Kidney epithelial cell (primary cell): ENCODE measurements at regions not wholly inside any gene's neighbourhood (a gene's known extent, or its start where the extent isn't known, plus 50 kb on each side); places are given as distances from the start of the nearest gene placed in this dataset.

Experiments used
- DNase-seq: peaks from one replicate; pipeline ENCODE4 v3.0.0-alpha.2; 2010; ENCODE audit warnings: low read depth
- H3K27me3 ChIP-seq: 2 replicates; pipeline ENCODE4 v1.6.0; 2011; ENCODE audit warnings: low read length; ENCODE audit not compliant: control insufficient read depth, insufficient read depth
- H3K36me3 ChIP-seq: 2 replicates; pipeline ENCODE4 v1.5.1; 2011; ENCODE audit warnings: low read length; ENCODE audit not compliant: control insufficient read depth, insufficient read depth
- H3K4me3 ChIP-seq: 2 replicates; pipeline ENCODE4 v1.5.1; 2011; ENCODE audit warnings: low read depth, mild to moderate bottlenecking, control low read depth, low read length
- TF ChIP-seq, protein P1 (sequence below): IDR thresholded peaks from 2 replicates; pipeline ENCODE4 v1.5.1; 2011; ENCODE audit warnings: mild to moderate bottlenecking, moderate library complexity, low read length, control low read depth, inconsistent platforms; ENCODE audit not compliant: insufficient read depth, poor library complexity, severe bottlenecking

DNA sequence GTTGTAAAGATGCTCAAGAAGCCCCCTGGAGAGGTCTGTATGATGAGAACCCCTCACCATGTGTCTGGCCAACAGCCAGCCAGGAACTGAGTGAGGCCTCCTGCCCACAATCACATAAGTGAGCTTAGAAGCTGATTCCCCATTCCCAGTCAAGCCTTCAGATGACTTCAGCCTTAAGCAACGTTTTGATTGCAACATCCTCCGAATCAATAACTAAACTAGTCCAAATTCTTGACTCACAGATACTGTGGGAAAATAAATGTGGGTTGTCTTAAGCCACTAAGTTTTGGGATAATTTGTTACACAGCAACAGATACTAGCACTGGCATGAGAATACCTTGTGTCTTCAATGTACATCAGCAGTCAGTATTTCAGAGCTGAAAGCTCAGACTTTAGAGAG, 54.5 kb upstream of the HS3ST4 start:
- DNase-seq = no peak
- TF ChIP-seq, protein P1, sequence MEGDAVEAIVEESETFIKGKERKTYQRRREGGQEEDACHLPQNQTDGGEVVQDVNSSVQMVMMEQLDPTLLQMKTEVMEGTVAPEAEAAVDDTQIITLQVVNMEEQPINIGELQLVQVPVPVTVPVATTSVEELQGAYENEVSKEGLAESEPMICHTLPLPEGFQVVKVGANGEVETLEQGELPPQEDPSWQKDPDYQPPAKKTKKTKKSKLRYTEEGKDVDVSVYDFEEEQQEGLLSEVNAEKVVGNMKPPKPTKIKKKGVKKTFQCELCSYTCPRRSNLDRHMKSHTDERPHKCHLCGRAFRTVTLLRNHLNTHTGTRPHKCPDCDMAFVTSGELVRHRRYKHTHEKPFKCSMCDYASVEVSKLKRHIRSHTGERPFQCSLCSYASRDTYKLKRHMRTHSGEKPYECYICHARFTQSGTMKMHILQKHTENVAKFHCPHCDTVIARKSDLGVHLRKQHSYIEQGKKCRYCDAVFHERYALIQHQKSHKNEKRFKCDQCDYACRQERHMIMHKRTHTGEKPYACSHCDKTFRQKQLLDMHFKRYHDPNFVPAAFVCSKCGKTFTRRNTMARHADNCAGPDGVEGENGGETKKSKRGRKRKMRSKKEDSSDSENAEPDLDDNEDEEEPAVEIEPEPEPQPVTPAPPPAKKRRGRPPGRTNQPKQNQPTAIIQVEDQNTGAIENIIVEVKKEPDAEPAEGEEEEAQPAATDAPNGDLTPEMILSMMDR = no peak
- Histone ChIP-seq H3K27me3 (no peaks in the 10 kb centered on the region), H3K4me3 (no peak overlapping the region), H3K36me3 (no peaks in the 10 kb centered on the region)

DNA sequence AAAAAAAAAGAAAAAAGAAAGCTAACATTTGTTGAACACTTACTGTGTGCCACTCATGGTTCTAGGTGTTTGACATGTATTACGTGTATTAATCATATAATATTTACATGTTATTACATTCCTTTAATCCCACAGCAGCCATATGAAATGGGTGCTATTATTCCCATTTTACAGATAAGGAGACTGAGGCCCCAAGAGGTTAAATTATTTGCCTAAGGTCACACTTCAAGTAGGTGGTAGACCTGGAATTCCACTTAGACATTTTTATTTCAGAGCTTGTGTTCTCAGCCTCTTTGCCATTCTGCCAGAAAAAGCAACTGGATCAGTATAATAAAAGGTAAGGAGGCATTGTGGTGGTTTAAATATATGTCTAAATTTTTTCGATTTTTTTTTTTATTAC, 55.1 kb upstream of the HS3ST4 start:
- TF ChIP-seq, protein P1 = no peak
- no peak overlapping the region for H3K4me3 ChIP-seq

DNA sequence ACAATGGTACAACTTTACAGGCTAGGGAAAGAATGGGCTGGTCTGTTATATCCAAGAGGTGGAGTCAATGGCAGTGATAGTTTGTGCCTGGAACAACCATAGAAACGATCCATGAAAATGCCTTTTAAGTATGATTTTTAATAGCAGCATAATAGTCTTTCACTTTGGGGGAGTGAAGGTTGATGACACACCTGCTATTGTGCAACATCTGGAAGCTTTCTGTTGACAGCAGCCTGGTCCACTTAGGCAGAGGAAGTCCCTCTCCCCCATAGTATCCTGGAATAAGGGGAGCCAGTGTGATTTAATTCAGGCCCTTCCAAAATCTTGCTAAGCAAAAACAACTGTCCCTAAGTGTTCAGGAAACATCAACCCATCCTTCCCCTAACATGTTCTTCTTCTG, 56.3 kb upstream of the HS3ST4 start:
- Histone ChIP-seq H3K36me3 (no peaks in the 10 kb centered on the region), H3K4me3 (no peak overlapping the region), H3K27me3 (no peaks in the 10 kb centered on the region)
- DNase-seq = no peak
- TF ChIP-seq, protein P1 = no peak

More for the DNA sequence above, 55.1 kb upstream of the HS3ST4 start:
- no peak for DNase-seq
- H3K27me3 ChIP-seq = no peaks in the 10 kb centered on the region
- H3K36me3 ChIP-seq = no peaks in the 10 kb centered on the region

DNA sequence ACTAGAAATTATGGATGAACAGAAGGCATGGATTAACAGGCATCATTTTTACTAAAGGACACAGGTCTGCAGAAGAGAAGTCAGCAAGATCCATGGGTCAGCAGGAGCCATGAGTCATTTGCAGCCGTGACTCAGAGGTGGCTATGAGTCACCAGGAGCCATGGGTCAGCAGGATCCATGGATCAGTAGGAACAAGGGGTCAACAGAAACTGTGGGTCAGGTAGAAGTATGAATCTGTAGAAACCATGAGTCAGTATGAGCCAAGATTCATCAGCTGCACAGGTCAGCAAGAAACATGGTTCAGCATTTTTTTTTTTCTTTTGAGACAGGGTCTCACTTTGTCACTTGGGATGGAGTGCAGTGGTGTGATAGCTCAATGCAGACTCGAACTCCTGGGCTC, 58.2 kb upstream of the HS3ST4 start:
- Histone ChIP-seq H3K4me3 (no peak overlapping the region), H3K36me3 (no peaks in the 10 kb centered on the region), H3K27me3 (no peaks in the 10 kb centered on the region)
- TF ChIP-seq, protein P1 = no peak
- DNase-seq = peak; percentile 39

DNA sequence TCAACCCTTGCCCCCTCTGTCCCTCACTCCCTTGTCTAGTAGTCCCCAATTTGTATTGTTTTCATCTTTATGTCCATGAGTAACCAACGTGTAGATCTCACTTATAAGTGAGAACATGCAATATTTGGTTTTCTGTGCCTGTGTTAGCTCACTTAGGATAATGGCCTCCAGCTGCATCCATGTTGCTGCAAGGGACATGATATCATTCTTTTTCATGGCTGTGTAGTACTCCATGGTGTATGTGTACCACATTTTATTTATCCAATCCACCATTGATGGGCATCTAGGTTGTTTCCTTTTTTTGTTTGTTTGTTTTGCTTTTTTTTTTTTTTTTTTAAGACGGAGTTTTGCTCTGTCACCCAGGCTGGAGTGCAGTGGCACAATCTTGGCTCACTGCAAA, 63.0 kb upstream of the HS3ST4 start:
- H3K27me3 ChIP-seq = no peaks in the 10 kb centered on the region
- H3K36me3 ChIP-seq = no peaks in the 10 kb centered on the region
- no peak for DNase-seq
- no peak overlapping the region for H3K4me3 ChIP-seq
- TF ChIP-seq, protein P1 = no peak

DNA sequence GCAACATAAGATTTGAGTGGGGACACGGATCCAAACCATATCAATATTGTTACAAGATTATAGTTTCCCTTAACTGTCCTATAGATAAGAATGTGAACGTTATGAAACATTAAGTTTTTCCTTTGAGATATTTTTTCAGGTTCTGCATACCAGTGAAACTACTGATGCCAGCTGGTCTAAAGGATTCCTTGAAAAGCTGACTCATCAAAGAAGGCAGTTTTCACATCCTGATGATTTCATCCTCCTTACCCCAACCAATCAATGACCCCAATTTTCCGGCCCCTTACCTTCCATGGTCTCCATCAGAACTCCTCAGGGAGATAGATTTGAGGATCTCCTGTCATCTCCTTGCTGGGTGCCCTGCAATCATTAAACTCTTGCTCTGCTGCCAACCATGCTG, 64.1 kb upstream of the HS3ST4 start:
- Histone ChIP-seq H3K27me3 (no peaks in the 10 kb centered on the region), H3K36me3 (no peaks in the 10 kb centered on the region), H3K4me3 (no peak overlapping the region)
- no peak for DNase-seq
- TF ChIP-seq, protein P1 = no peak
